ENCODE measurements at regions not wholly inside any gene's neighbourhood (a gene's known extent, or its start where the extent isn't known, plus 50 kb on each side); places are given as distances from the start of the nearest gene placed in this dataset.

GRCh38 chr20:57053793-57054552, 212.5 kb downstream of the BMP7 start:
- DNase-seq (ENCODE audit: low read depth in 2 of 2) = no peak

GRCh38 chr20:57055345-57055744, 211.1 kb downstream of the BMP7 start:
- DNase-seq (ENCODE audit: low read depth in 2 of 2) = no peak

GRCh38 chr20:57056651-57057050, 209.8 kb downstream of the BMP7 start:
- no peak for DNase-seq (ENCODE audit: low read depth in 2 of 2)

GRCh38 chr20:57059055-57059596, 207.3 kb downstream of the BMP7 start:
- DNase-seq (ENCODE audit: low read depth in 2 of 2) = no peak

- DNase-seq (ENCODE audit: low read depth in 2 of 2) = no peak
Observed at GRCh38 chr20:57060407-57061050, 205.9 kb downstream of the BMP7 start.

- no peak for DNase-seq (ENCODE audit: low read depth in 2 of 2)
Observed at GRCh38 chr20:57061051-57061900, 205.2 kb downstream of the BMP7 start.

- DNase-seq (ENCODE audit: low read depth in 2 of 2) = no peak
Observed at GRCh38 chr20:57062241-57062640, 204.2 kb downstream of the BMP7 start.

GRCh38 chr20:57062696-57063270, 203.7 kb downstream of the BMP7 start:
- no peak for DNase-seq (ENCODE audit: low read depth in 2 of 2)

GRCh38 chr20:57064836-57065235, 201.6 kb downstream of the BMP7 start:
- no peak for DNase-seq (ENCODE audit: low read depth in 2 of 2)

- DNase-seq (ENCODE audit: low read depth in 2 of 2) = no peak
Observed at GRCh38 chr20:57065646-57066045, 200.8 kb downstream of the BMP7 start.

- DNase-seq (ENCODE audit: low read depth in 2 of 2) = no peak
Observed at GRCh38 chr20:57066126-57066900, 200.1 kb downstream of the BMP7 start.

GRCh38 chr20:57069442-57069841, 197.0 kb downstream of the BMP7 start:
- DNase-seq (ENCODE audit: low read depth in 2 of 2) = no peak

- no peak for DNase-seq (ENCODE audit: low read depth in 2 of 2)
Observed at GRCh38 chr20:57070296-57070695, 196.1 kb downstream of the BMP7 start.

- no peak for DNase-seq (ENCODE audit: low read depth in 2 of 2)
Observed at GRCh38 chr20:57071283-57071731, 195.1 kb downstream of the BMP7 start.

GRCh38 chr20:57071954-57072583, 194.4 kb downstream of the BMP7 start:
- no peak for DNase-seq (ENCODE audit: low read depth in 2 of 2)

- DNase-seq (ENCODE audit: low read depth in 2 of 2) = peak in 1 of 2 donors; percentile 18
Observed at GRCh38 chr20:57073402-57073801, 193.0 kb downstream of the BMP7 start.

GRCh38 chr20:57074386-57074785, 192.1 kb downstream of the BMP7 start:
- no peak for DNase-seq (ENCODE audit: low read depth in 2 of 2)

GRCh38 chr20:57075181-57075580, 191.3 kb downstream of the BMP7 start:
- no peak for DNase-seq (ENCODE audit: low read depth in 2 of 2)

- no peak for DNase-seq (ENCODE audit: low read depth in 2 of 2)
Observed at GRCh38 chr20:57075603-57076002, 190.8 kb downstream of the BMP7 start.

GRCh38 chr20:57076152-57076652, 190.2 kb downstream of the BMP7 start:
- DNase-seq (ENCODE audit: low read depth in 2 of 2) = no peak

Measured in lung microvascular endothelial cell (primary cell).